ENCODE measurements at regions not wholly inside any gene's neighbourhood (a gene's known extent, or its start where the extent isn't known, plus 50 kb on each side); places are given as distances from the start of the nearest gene placed in this dataset.

- no peak for DNase-seq (ENCODE audit: low read depth in 4 of 4, low spot score in 3 of 4)
Observed at GRCh38 chr5:123245689-123246088, 156.6 kb downstream of the PRDM6 start.

- DNase-seq (ENCODE audit: low read depth in 4 of 4, low spot score in 3 of 4): no peak
Observed at GRCh38 chr5:123244458-123244857, 155.4 kb downstream of the PRDM6 start.
